Loucy (cell line): ENCODE measurements at regions not wholly inside any gene's neighbourhood (a gene's known extent, or its start where the extent isn't known, plus 50 kb on each side); places are given as distances from the start of the nearest gene placed in this dataset.

Experiments
- H2AFZ ChIP-seq: fragments of 200-600 bp; sonication (generic); 2 replicates; pipeline ENCODE4 v1.6.0; 2016; ENCODE audit warnings: antibody characterized with exemption, mild to moderate bottlenecking, low read length, moderate library complexity
- H3F3A ChIP-seq: fragments of 200-600 bp; 2 replicates; pipeline ENCODE4 v1.6.0; 2016; ENCODE audit warnings: antibody characterized with exemption, low read depth, mild to moderate bottlenecking
- H3K27me3 ChIP-seq: fragments of 200-600 bp; sonication (generic); 2 replicates; pipeline ENCODE4 v1.6.1; 2014; ENCODE audit warnings: low read length, mild to moderate bottlenecking; ENCODE audit not compliant: insufficient read depth, poor library complexity, severe bottlenecking
- H3K36me3 ChIP-seq: fragments of 200-600 bp; sonication (generic); 2 replicates; pipeline ENCODE4 v1.6.1; 2016; ENCODE audit warnings: low read length; ENCODE audit not compliant: insufficient read depth
- H3K4me1 ChIP-seq: fragments of 200-600 bp; sonication (generic); 2 replicates; pipeline ENCODE4 v1.5.1; 2014; ENCODE audit warnings: low read length, mild to moderate bottlenecking; ENCODE audit not compliant: insufficient read depth, poor library complexity, severe bottlenecking
- H3K4me2 ChIP-seq: fragments of 200-600 bp; sonication (generic); 2 replicates; pipeline ENCODE4 v1.6.0; 2014; ENCODE audit warnings: antibody characterized with exemption, low read length, low read depth, mild to moderate bottlenecking; ENCODE audit not compliant: poor library complexity, severe bottlenecking
- H3K4me3 ChIP-seq: fragments of 200-600 bp; sonication (generic); 2 replicates; pipeline ENCODE4 v1.5.1; 2014; ENCODE audit warnings: low read length, mild to moderate bottlenecking, mixed read lengths; ENCODE audit not compliant: poor library complexity, severe bottlenecking
- H3K79me2 ChIP-seq: fragments of 200-600 bp; sonication (generic); 2 replicates; pipeline ENCODE4 v1.6.1; 2014; ENCODE audit warnings: low read length; ENCODE audit not compliant: insufficient read depth
- H3K9ac ChIP-seq: fragments of 200-600 bp; sonication (generic); 2 replicates; pipeline ENCODE4 v1.6.0; 2014; ENCODE audit warnings: mild to moderate bottlenecking, low read depth, low read length, moderate library complexity; ENCODE audit not compliant: poor library complexity, severe bottlenecking
- H3K9me2 ChIP-seq: fragments of 200-600 bp; sonication (generic); replicated peaks from 2 replicates; pipeline ENCODE4 v1.6.1; 2016; ENCODE audit warnings: low read depth, low read length, mixed read lengths
- H3K9me3 ChIP-seq: fragments of 200-600 bp; sonication (generic); 2 replicates; pipeline ENCODE4 v1.6.1; 2014; ENCODE audit warnings: mild to moderate bottlenecking, antibody characterized with exemption, low read length, low read depth; ENCODE audit not compliant: insufficient read depth
- H4K20me1 ChIP-seq: fragments of 200-600 bp; sonication (generic); 2 replicates; pipeline ENCODE4 v1.6.0; 2014; ENCODE audit warnings: antibody characterized with exemption, low read length, mild to moderate bottlenecking; ENCODE audit not compliant: insufficient read depth, poor library complexity, severe bottlenecking
- CTCF ChIP-seq: fragments of 200-600 bp; sonication (generic); conservative IDR thresholded peaks from 2 replicates; pipeline ENCODE4 v1.5.1; 2014; ENCODE audit warnings: mild to moderate bottlenecking, antibody characterized with exemption, low read length
- EZH2phosphoT487 ChIP-seq: fragments of 200-600 bp; IDR thresholded peaks from 2 replicates; pipeline ENCODE4 v1.6.1; 2018; ENCODE audit warnings: antibody characterized with exemption, mild to moderate bottlenecking, moderate library complexity, borderline replicate concordance

GRCh38 chr16:63663155-63663554 lies 1458.7 kb downstream of the CDH11 start:
- Histone ChIP-seq H2AFZ (no peak overlapping the region), H3K4me2 (no peak overlapping the region), H3K9me3 (no peaks in the 10 kb centered on the region), H3K4me1 (no peaks in the 10 kb centered on the region), H3K9me2 (no peaks in the 10 kb centered on the region), H3K9ac (no peak overlapping the region), H3F3A (no peaks in the 10 kb centered on the region), H3K36me3 (no peaks in the 10 kb centered on the region), H4K20me1 (no peaks in the 10 kb centered on the region), H3K79me2 (no peaks in the 10 kb centered on the region), H3K4me3 (no peak overlapping the region), H3K27me3 (no peaks in the 10 kb centered on the region)
- TF ChIP-seq CTCF = no peak
- TF ChIP-seq EZH2phosphoT487 = no peak

- TF ChIP-seq CTCF = no peak
- TF ChIP-seq EZH2phosphoT487 = no peak
- Histone ChIP-seq H3K9ac (no peak overlapping the region), H2AFZ (no peak overlapping the region), H3K4me3 (no peak overlapping the region), H3K4me2 (no peak overlapping the region), H3K9me3 (no peaks in the 10 kb centered on the region), H4K20me1 (no peaks in the 10 kb centered on the region), H3K79me2 (no peaks in the 10 kb centered on the region), H3K4me1 (no peaks in the 10 kb centered on the region), H3K9me2 (no peaks in the 10 kb centered on the region), H3K36me3 (no peaks in the 10 kb centered on the region), H3F3A (no peaks in the 10 kb centered on the region), H3K27me3 (no peaks in the 10 kb centered on the region)
These were observed 1466.0 kb downstream of the CDH11 start for GRCh38 chr16:63655846-63656245.

DNA sequence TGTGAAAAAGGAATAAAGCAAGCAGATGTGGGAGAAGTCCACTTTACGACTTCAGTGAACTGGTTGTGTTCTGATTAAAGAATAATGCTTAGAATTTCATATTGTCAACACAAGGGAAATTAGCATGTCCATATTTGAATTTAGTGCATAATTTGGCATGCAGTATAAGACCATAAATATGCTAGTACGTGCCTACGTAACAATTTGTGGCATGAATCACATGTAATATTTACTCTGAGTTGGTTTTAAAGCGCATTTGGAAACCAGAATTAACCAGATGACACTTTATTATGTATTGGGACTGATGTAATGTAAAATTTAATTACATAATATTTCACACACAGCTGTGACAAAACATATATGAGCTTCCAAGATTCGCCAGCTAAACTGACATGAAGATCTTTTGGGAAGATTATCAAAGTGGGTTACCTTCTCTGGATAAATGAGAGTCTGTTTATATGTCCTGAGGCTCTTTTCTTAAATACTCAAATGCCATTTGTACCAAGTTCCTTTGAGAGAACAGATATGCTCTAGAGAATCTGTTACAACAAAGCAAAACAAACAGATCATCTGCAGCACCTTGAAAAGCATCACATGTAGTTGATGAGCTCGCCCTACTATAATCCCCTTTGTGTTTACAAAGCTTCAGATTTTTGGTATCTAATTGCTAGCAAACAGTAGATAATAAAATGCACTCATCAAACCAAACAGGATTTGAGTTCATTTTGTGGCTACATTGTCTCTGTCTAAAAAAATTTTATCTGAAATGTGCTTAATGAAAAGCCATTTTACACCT lies 1468.6 kb downstream of the CDH11 start:
- H4K20me1 ChIP-seq = no peaks in the 10 kb centered on the region
- H3K36me3 ChIP-seq = no peaks in the 10 kb centered on the region
- no peaks in the 10 kb centered on the region for H3K9me2 ChIP-seq
- H2AFZ ChIP-seq = no peak overlapping the region
- H3K4me2 ChIP-seq = no peak overlapping the region
- no peak overlapping the region for H3K4me3 ChIP-seq
- H3F3A ChIP-seq = no peaks in the 10 kb centered on the region
- no peak overlapping the region for H3K9ac ChIP-seq
- TF ChIP-seq CTCF = no peak
- TF ChIP-seq EZH2phosphoT487 = no peak
- no peaks in the 10 kb centered on the region for H3K79me2 ChIP-seq
- H3K9me3 ChIP-seq = no peaks in the 10 kb centered on the region
- no peaks in the 10 kb centered on the region for H3K27me3 ChIP-seq
- no peaks in the 10 kb centered on the region for H3K4me1 ChIP-seq
